SK-N-SH (cell line): ENCODE measurements at regions not wholly inside any gene's neighbourhood (a gene's known extent, or its start where the extent isn't known, plus 50 kb on each side); places are given as distances from the start of the nearest gene placed in this dataset.
"Not testable (repeated sequence)": the region's sequence is repeated elsewhere in the genome, so short reads cannot be mapped to it uniquely, and the experiment has no call there.

Experiments
- CTCF ChIA-PET: fragments of 300-600, 350-600 bp; formaldehyde crosslinking; extraction: SDS; loops from one replicate; lab custom pipeline; 2021; lab: Yijun Ruan, JAX
- POLR2A ChIA-PET: fragments of 350-600 bp; sonication (Branson Sonifier 250); formaldehyde crosslinking; extraction: SDS; loops from one replicate; lab custom pipeline; 2020; ENCODE audit warnings: antibody characterized with exemption, inconsistent platforms; lab: Yijun Ruan, JAX
- DNase-seq: peaks from one replicate; pipeline ENCODE4 v3.0.0; 2012
- H2AFZ ChIP-seq: fragments of 200-600 bp; sonication (generic); 2 replicates; pipeline ENCODE4 v1.8.1; 2016; ENCODE audit warnings: antibody characterized with exemption, mild to moderate bottlenecking, low read depth
- H3F3A ChIP-seq: fragments of 200-600 bp; sonication (generic); replicated peaks from 2 replicates; pipeline ENCODE3; 2016; ENCODE audit warnings: antibody characterized with exemption, mild to moderate bottlenecking; ENCODE audit not compliant: insufficient read depth
- H3K27ac ChIP-seq, 2 experiments: fragments of 200-500 bp in 1 of 2; fragments of 200-600 bp in 1 of 2; sonication (Bioruptor generic) in 1 of 2; sonication (generic), shearing (Covaris generic) in 1 of 2; 2 replicates each; pipeline versions ENCODE4 v1.5.1 to v1.6.1; 2014 to 2016; ENCODE audit warnings: low read depth in 2 of 2, inconsistent platforms in 1 of 2, low read length in 1 of 2, mild to moderate bottlenecking in 1 of 2, mixed read lengths in 1 of 2
- H3K27me3 ChIP-seq: fragments of 200-600 bp; sonication (generic), shearing (Covaris generic); 2 replicates; pipeline ENCODE4 v1.6.1; 2016; ENCODE audit warnings: mixed run types; ENCODE audit not compliant: insufficient read depth
- H3K36me3 ChIP-seq, 2 experiments: fragments of 200-500 bp in 1 of 2; fragments of 200-600 bp in 1 of 2; sonication (Bioruptor generic) in 1 of 2; sonication (generic) in 1 of 2; replicated peaks in 1 of 2; 2 replicates each; pipeline versions ENCODE3 to v1.5.1; 2014 to 2016; ENCODE audit warnings: low read length in 1 of 2, mild to moderate bottlenecking in 1 of 2; ENCODE audit not compliant: insufficient read depth in 2 of 2, control insufficient read depth in 1 of 2
- H3K4me1 ChIP-seq, 2 experiments: fragments of 200-500 bp in 1 of 2; fragments of 200-600 bp in 1 of 2; sonication (Bioruptor generic) in 1 of 2; sonication (generic), shearing (Covaris generic) in 1 of 2; 2 replicates each; pipeline versions ENCODE4 v1.5.1 to v1.6.1; 2014 to 2016; ENCODE audit warnings: low read depth in 1 of 2, low read length in 1 of 2, mixed run types in 1 of 2; ENCODE audit not compliant: insufficient read depth in 2 of 2, control insufficient read depth in 1 of 2
- H3K4me2 ChIP-seq: fragments of 200-600 bp; sonication (generic), shearing (Covaris generic); 2 replicates; pipeline ENCODE4 v1.6.1; 2017; ENCODE audit warnings: mixed run types
- H3K4me3 ChIP-seq, 2 experiments: fragments of 200-500 bp in 1 of 2; fragments of 200-600 bp in 1 of 2; sonication (Bioruptor generic) in 1 of 2; sonication (generic), shearing (Covaris generic) in 1 of 2; 2 replicates each; pipeline versions ENCODE4 v1.5.1 to v1.8.1; 2014 to 2016; ENCODE audit warnings: low read depth in 2 of 2, inconsistent platforms in 1 of 2, low read length in 1 of 2, mild to moderate bottlenecking in 1 of 2, mixed read lengths in 1 of 2, moderate library complexity in 1 of 2
- H3K79me2 ChIP-seq: fragments of 200-600 bp; sonication (generic); 2 replicates; pipeline ENCODE4 v1.8.1; 2017; ENCODE audit warnings: mild to moderate bottlenecking; ENCODE audit not compliant: insufficient read depth
- H3K9ac ChIP-seq: fragments of 200-600 bp; sonication (generic); 2 replicates; pipeline ENCODE4 v1.6.1; 2017; ENCODE audit warnings: mixed run types
- H3K9me2 ChIP-seq: fragments of 200-600 bp; sonication (generic); 2 replicates; pipeline ENCODE4 v1.6.1; 2017; ENCODE audit warnings: mixed run types
- H3K9me3 ChIP-seq: fragments of 200-600 bp; sonication (generic); 2 replicates; pipeline ENCODE4 v1.6.1; 2017; ENCODE audit warnings: mixed run types, mild to moderate bottlenecking, moderate library complexity
- H4K20me1 ChIP-seq: fragments of 200-600 bp; sonication (generic); 2 replicates; pipeline ENCODE4 v1.6.1; 2017; ENCODE audit warnings: mild to moderate bottlenecking, mixed run types; ENCODE audit not compliant: insufficient read depth
- CHD2 ChIP-seq: fragments of 150-350 bp; IDR thresholded peaks from 2 replicates; pipeline ENCODE4 v1.6.1; 2018; ENCODE audit warnings: low read length; ENCODE audit not compliant: partially characterized antibody
- ELF1 ChIP-seq: IDR thresholded peaks from 2 replicates; pipeline ENCODE4 v1.4.0; 2012
- EP300 ChIP-seq, 2 experiments: IDR thresholded peaks; 2 replicates each; pipeline versions ENCODE4 v1.4.0 to v1.6.1; 2012; ENCODE audit warnings: borderline replicate concordance in 1 of 2, low read depth in 1 of 2, low read length in 1 of 2
- FOSL2 ChIP-seq: IDR thresholded peaks from 2 replicates; pipeline ENCODE4 v1.4.0; 2012; ENCODE audit warnings: low read depth, mild to moderate bottlenecking, moderate library complexity, borderline replicate concordance
- GABPA ChIP-seq: IDR thresholded peaks from 2 replicates; pipeline ENCODE4 v1.4.0; 2012; ENCODE audit warnings: low read depth, mild to moderate bottlenecking
- GATA2 ChIP-seq: sonication (generic); formaldehyde crosslinking; IDR thresholded peaks from 2 replicates; pipeline ENCODE4 v1.5.0; 2020; ENCODE audit warnings: mild to moderate bottlenecking, missing genetic modification reagents
- JUND ChIP-seq: IDR thresholded peaks from 2 replicates; pipeline ENCODE4 v1.4.0; 2012
- NFIC ChIP-seq: IDR thresholded peaks from 2 replicates; pipeline ENCODE4 v1.4.0; 2012; ENCODE audit warnings: borderline replicate concordance
- NRF1 ChIP-seq: IDR thresholded peaks from 2 replicates; pipeline ENCODE4 v1.6.1; 2012; ENCODE audit warnings: low read depth, mild to moderate bottlenecking, low read length
- POLR2AphosphoS5 ChIP-seq: IDR thresholded peaks from 2 replicates; pipeline ENCODE4 v1.6.1; 2012; ENCODE audit warnings: low read depth, low read length
- RCOR1 ChIP-seq: fragments of 150-350 bp; IDR thresholded peaks from 2 replicates; pipeline ENCODE4 v1.6.1; 2017; ENCODE audit warnings: antibody characterized with exemption, low read length
- RFX5 ChIP-seq: IDR thresholded peaks from 2 replicates; pipeline ENCODE4 v1.6.1; 2012; ENCODE audit warnings: mild to moderate bottlenecking, improper control_type of control experiment, low read length
- TAF1 ChIP-seq: IDR thresholded peaks from 2 replicates; pipeline ENCODE4 v1.6.1; 2012; ENCODE audit warnings: low read depth, mild to moderate bottlenecking, low read length, moderate library complexity, borderline replicate concordance
- TCF12 ChIP-seq: IDR thresholded peaks from 2 replicates; pipeline ENCODE4 v1.4.0; 2012
- WGBS: methylation state at CpG from one replicate; pipeline ENCODE4 v1.1.6; 2017; ENCODE audit warnings: low lambda C conversion rate; 5-methylcytosine and 5-hydroxymethylcytosine counted together
- TF ChIP-seq, protein P1 (sequence below): fragments of 150-350 bp; IDR thresholded peaks from 2 replicates; pipeline ENCODE4 v1.6.1; 2016; ENCODE audit warnings: mild to moderate bottlenecking, low read depth, low read length
- TF ChIP-seq, protein P2 (sequence below): fragments of 200-600 bp; sonication (generic); IDR thresholded peaks from 2 replicates; pipeline ENCODE4 v1.6.1; 2017; ENCODE audit warnings: antibody characterized with exemption, mild to moderate bottlenecking, moderate library complexity
- TF ChIP-seq, protein P3 (sequence below): IDR thresholded peaks from 2 replicates; pipeline ENCODE4 v1.4.0; 2012; ENCODE audit warnings: low read depth, borderline replicate concordance
- TF ChIP-seq, protein P4 (sequence below): fragments of 150-350 bp; IDR thresholded peaks from 2 replicates; pipeline ENCODE4 v1.6.1; 2017; ENCODE audit warnings: antibody characterized with exemption, low read length, low read depth, borderline replicate concordance
- TF ChIP-seq, protein P5 (sequence below): IDR thresholded peaks from 2 replicates; pipeline ENCODE4 v1.4.0; 2012; ENCODE audit warnings: low read depth, borderline replicate concordance
- TF ChIP-seq, protein P6 (sequence below): IDR thresholded peaks from 2 replicates; pipeline ENCODE4 v1.4.0; 2012; ENCODE audit warnings: low read depth

DNA sequence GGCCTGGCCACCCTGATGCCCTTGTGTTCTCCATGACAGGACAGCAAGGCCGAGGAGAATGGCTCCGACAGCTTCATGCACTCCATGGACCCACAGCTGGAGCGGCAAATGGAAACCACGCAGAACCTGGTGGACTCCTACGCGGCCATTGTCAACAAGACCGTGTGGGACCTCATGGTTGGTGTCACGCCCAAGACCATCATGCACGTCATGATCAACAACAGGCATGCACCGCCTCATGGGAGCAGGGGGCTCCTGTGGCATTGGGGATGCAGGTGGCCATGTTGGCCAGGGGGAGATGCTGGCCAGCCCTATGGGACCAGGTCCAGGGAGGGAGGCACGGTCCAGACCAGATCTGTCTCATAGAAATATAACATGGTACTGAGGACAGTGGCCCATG, 62.9 kb downstream of the GOLGA8B start:
- Histone ChIP-seq H3K4me1 (no peaks in the 10 kb centered on the region), H2AFZ (no peak overlapping the region), H3K9me2 (no peaks in the 10 kb centered on the region), H3F3A (peaks cover under 1% of the 10 kb centered on the region), H3K9me3 (no peaks in the 10 kb centered on the region), H3K27me3 (no peaks in the 10 kb centered on the region), H3K36me3 (no peaks in the 10 kb centered on the region), H3K9ac (no peak overlapping the region), H3K4me3 (no peak overlapping the region), H3K27ac (no peak overlapping the region), H4K20me1 (no peaks in the 10 kb centered on the region), H3K4me2 (no peak overlapping the region), H3K79me2 (no peaks in the 10 kb centered on the region)
- no peak for DNase-seq
- ChIA-PET POLR2A (no interaction called here), CTCF (no interaction called here)
- TF ChIP-seq, protein P1, sequence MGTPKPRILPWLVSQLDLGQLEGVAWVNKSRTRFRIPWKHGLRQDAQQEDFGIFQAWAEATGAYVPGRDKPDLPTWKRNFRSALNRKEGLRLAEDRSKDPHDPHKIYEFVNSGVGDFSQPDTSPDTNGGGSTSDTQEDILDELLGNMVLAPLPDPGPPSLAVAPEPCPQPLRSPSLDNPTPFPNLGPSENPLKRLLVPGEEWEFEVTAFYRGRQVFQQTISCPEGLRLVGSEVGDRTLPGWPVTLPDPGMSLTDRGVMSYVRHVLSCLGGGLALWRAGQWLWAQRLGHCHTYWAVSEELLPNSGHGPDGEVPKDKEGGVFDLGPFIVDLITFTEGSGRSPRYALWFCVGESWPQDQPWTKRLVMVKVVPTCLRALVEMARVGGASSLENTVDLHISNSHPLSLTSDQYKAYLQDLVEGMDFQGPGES: no peak
- TF ChIP-seq, protein P2, sequence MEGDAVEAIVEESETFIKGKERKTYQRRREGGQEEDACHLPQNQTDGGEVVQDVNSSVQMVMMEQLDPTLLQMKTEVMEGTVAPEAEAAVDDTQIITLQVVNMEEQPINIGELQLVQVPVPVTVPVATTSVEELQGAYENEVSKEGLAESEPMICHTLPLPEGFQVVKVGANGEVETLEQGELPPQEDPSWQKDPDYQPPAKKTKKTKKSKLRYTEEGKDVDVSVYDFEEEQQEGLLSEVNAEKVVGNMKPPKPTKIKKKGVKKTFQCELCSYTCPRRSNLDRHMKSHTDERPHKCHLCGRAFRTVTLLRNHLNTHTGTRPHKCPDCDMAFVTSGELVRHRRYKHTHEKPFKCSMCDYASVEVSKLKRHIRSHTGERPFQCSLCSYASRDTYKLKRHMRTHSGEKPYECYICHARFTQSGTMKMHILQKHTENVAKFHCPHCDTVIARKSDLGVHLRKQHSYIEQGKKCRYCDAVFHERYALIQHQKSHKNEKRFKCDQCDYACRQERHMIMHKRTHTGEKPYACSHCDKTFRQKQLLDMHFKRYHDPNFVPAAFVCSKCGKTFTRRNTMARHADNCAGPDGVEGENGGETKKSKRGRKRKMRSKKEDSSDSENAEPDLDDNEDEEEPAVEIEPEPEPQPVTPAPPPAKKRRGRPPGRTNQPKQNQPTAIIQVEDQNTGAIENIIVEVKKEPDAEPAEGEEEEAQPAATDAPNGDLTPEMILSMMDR: no peak
- TF ChIP-seq RCOR1 (no peak), EP300 (IDR thresholded peaks at IDR 0.05; ENCODE audit: borderline replicate concordance in 1 of 2, low read depth in 1 of 2, low read length in 1 of 2) (no peak), POLR2AphosphoS5 (no peak), JUND (no peak), TAF1 (no peak), GATA2 (no peak), CHD2 (no peak), NFIC (no peak), RFX5 (no peak), FOSL2 (no peak), GABPA (no peak), NRF1 (no peak), ELF1 (no peak), TCF12 (no peak)
- TF ChIP-seq, protein P3, sequence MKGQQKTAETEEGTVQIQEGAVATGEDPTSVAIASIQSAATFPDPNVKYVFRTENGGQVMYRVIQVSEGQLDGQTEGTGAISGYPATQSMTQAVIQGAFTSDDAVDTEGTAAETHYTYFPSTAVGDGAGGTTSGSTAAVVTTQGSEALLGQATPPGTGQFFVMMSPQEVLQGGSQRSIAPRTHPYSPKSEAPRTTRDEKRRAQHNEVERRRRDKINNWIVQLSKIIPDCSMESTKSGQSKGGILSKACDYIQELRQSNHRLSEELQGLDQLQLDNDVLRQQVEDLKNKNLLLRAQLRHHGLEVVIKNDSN: no peak
- TF ChIP-seq, protein P4, sequence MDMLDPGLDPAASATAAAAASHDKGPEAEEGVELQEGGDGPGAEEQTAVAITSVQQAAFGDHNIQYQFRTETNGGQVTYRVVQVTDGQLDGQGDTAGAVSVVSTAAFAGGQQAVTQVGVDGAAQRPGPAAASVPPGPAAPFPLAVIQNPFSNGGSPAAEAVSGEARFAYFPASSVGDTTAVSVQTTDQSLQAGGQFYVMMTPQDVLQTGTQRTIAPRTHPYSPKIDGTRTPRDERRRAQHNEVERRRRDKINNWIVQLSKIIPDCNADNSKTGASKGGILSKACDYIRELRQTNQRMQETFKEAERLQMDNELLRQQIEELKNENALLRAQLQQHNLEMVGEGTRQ: no peak
- TF ChIP-seq, protein P5, sequence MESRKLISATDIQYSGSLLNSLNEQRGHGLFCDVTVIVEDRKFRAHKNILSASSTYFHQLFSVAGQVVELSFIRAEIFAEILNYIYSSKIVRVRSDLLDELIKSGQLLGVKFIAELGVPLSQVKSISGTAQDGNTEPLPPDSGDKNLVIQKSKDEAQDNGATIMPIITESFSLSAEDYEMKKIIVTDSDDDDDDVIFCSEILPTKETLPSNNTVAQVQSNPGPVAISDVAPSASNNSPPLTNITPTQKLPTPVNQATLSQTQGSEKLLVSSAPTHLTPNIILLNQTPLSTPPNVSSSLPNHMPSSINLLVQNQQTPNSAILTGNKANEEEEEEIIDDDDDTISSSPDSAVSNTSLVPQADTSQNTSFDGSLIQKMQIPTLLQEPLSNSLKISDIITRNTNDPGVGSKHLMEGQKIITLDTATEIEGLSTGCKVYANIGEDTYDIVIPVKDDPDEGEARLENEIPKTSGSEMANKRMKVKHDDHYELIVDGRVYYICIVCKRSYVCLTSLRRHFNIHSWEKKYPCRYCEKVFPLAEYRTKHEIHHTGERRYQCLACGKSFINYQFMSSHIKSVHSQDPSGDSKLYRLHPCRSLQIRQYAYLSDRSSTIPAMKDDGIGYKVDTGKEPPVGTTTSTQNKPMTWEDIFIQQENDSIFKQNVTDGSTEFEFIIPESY: no peak
- TF ChIP-seq, protein P6, sequence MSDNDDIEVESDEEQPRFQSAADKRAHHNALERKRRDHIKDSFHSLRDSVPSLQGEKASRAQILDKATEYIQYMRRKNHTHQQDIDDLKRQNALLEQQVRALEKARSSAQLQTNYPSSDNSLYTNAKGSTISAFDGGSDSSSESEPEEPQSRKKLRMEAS: no peak
- 100% methylated on average over 1 of the region's 11 CpGs for WGBS

DNA sequence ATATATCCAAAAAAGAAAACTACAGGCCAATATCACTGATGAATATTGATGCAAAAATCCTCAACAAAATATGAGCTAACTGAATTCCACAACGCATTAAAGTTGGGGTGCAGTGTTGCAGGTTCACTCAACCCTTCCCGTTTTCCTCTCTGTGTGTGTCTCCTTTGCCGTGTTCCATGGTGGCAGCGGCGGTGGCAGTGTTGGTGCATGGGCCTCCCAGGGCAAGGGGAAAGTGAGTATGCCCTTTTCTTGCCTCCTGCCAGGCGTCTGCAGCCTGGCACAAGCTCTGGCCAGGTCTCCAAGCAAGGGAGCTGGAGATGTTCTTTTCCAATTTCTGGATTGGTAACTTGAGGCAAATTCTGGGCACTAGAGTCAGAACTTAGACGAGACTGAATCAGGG, 63.4 kb downstream of the GOLGA8B start:
- POLR2A ChIA-PET, H3K4me3 ChIP-seq, H3F3A ChIP-seq, H3K27me3 ChIP-seq, CTCF ChIA-PET, H4K20me1 ChIP-seq, DNase-seq, H3K9me2 ChIP-seq, H3K4me1 ChIP-seq, H3K27ac ChIP-seq, H3K36me3 ChIP-seq, H2AFZ ChIP-seq, H3K9ac ChIP-seq, H3K9me3 ChIP-seq, H3K79me2 ChIP-seq, H3K4me2 ChIP-seq: not testable (repeated sequence)
- WGBS: 63% methylated on average over 6 of the region's 7 CpGs
